EH (cell line): ENCODE measurements at regions not wholly inside any gene's neighbourhood (a gene's known extent, or its start where the extent isn't known, plus 50 kb on each side); places are given as distances from the start of the nearest gene placed in this dataset.
"Not testable (repeated sequence)": the region's sequence is repeated elsewhere in the genome, so short reads cannot be mapped to it uniquely, and the experiment has no call there.

Experiments used
- DNase-seq: peaks from one replicate; pipeline ENCODE4 v3.0.0-alpha.2; 2015; ENCODE audit warnings: low read depth

DNA sequence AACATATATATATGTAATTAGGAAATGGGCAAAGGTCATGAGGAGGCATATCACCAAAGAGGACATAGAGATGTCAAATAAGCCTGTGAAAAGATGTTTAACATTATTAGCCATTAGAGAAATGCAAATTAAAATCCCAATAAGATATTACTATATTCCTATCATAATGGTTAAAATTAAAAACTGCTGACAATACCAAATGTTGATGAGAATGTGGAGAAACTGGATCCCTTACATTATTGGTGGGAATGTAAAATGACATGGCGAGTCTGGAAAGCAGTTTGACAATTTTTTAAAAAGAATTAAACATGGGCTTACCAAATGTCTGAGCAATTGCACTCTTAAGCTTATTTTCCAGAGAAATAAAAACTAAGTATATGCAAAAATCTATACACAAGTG, 1821.6 kb upstream of the C9orf72 start:
- DNase-seq, result no peak

DNA sequence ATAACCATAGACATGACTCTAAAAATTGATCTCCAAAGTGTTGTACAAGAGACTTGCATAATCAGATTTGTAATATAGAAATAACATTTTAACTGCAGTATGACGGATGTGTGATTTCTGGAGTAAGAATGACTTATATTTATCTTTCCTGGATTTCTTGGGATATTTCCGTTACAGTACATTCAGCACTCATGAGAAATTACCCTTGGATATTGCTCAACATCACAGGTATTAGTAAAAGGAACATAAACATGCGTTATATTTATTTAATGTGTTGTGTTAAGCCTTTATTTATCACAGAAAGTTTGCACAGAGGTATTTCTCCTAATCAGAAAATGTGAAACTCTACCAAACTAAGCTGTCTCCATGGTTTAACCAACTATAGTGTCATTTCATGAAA, 1823.9 kb upstream of the C9orf72 start:
- no peak for DNase-seq

DNA sequence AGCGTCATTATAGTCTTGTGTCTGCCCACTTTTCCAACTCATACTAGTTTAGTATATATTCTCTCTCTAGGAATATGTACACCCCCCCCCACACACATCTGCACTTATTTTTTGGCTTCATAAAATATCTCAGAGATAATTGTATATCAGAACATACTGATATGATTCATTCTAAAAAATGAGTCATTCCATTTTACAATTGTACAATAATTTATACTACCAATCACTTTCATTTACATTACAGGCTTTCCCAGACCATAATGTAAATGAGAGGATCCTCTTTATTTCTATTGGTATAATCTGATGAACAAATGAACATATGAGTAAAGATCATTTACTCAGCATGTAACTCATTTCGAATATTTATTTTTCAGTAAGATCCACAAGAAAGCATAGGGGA, 1842.9 kb upstream of the C9orf72 start:
- no peak for DNase-seq

DNA sequence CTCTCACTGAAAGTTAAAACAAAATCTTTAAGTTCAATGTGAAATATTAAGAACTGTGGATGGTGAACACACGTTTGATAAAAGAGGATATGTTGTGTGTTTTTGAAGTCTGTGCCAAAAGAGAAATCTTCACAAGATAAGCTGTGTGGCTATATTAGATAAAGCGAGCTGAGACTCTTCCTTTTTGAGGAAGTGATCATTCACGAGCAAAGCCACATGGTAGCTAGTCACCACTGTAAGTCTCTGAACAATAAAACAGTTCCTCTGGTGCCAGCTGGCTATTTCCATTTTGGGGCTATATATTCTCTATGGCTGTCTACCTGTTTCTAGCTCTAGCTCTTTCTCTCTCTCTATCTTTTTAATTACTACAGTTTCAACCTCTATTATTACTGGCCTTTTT, 1849.2 kb upstream of the C9orf72 start:
- DNase-seq, result no peak

DNA sequence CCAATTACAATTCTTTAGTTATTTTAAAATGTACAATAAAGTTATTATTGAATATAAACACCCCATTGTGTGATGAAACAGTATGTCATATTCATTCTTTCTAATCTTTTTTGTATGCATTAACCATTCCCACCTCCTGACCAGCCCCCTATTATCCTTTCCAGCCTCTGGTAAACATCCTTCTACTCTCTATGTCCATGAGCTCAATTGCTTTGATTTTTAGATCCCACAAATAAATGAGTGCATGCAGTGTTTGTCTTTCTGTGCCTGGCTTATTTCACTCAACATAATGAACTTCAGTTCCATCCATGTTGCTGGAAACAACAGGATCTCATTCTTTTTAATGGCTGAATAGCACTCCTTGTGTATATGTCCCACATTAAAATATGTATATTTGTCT, 1858.9 kb upstream of the C9orf72 start:
- DNase-seq, result no peak

DNA sequence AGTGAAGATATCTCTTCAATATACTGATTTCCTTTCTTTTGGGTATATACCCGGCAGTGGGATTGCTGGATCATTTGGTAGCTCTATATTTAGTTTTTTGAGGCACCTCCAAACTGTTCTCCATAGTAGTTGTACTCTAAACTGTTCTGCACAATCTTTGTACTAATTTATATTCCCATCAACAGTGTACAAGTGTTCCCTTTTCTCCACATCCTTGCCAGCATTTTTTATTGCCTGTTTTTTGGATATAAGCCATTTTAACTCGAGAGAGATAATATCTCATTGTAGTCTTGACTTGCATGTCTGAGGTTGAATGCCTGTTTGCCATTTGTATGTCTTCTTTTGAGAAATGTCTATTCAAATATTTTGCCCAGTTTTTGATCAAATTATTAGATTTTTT, 1859.4 kb upstream of the C9orf72 start:
- DNase-seq, result not testable (repeated sequence)

DNA sequence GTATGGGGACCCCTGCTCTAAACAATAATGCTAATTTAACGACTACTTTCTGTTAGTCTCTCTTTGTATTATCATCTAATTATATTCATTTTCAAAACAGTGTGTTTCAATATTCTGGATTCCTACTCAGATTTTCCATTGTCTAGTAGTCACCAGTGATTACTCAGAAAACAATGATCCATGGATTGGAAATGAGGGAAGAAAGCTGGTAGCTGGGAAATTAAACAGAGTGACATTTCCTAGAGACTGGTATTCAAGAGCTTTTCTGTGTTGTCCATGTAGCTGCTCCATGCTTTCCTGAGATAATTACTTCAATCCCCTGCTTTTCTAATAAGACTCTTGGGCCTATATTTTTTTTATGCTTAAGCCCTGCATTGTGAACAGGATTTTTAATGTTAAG, 1862.1 kb upstream of the C9orf72 start:
- DNase-seq, result no peak

DNA sequence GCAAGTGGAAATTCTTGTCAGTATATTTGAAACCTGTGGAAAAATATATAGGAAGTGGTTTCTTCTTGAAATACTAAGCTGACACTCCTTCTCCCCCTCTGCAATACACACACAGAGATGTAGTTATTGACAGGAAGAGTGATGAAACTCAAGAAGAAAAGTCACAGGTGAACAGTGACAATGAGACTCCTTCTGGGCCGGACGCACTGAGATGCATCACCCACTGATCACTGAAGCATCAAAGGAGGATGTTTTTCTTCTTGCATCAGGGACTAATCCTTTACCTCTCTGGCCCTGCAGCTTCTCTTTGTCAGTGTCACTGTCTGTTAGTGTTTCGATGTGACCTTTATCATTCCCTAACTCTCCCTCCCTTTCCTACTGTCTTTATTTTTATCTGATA, 1864.2 kb upstream of the C9orf72 start:
- no peak for DNase-seq

DNA sequence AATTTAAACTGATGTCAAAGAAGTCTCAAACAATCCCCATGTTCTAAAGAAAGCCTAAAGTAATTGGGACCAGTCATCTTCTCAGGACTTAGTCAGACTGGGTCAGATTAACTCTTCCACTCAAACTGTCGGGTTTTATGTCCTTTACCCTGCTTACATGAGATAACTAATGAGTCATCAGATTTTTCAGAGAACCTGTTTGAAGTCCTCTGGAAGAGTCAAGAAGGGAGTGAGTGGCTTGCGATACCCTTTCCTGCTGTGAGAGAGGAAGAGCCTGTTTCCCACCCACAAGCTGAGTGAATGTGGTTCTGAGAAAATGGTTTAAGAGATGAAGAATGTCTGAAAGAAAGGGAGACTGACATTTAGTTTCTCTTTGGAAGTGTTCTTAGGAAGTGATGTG, 1866.7 kb upstream of the C9orf72 start:
- DNase-seq, result no peak

DNA sequence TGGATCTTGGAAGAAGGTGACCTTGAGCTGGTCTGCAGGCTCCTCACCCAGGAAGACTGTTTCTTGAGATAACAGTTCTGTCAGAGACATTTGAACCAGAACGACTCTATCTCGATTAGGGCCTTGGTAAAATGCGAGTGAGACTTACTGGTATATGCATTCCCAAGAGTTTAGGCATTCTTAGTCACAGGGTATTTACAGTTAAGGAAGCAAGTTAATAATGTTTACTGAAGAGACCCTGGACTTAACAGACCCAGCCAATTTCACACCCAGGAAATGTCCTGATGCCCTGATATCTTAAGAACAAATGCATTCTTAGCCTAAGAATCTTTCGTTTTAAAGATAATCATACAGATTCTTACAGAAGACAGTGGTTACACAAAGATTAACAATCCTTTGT, 1867.2 kb upstream of the C9orf72 start:
- DNase-seq, result no peak

DNA sequence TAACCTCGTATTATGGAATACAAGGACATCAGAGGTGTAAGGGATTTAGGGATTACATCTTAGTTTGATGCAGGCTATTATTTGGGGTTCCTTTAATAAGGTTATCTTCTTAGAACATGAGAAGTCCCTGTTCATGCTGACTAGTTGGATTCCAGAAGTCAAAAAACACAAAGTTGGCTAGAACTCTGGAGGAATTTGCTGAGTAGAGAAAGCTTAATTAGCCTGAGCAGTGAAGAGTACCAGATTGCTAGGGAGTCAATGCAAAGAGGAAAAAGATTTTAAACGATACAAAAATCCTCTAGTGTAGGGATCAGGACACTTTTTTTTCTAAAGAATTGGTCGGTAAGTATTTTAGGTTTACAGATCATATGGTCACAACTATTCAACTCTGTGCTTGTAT, 1872.5 kb upstream of the C9orf72 start:
- DNase-seq, result no peak

DNA sequence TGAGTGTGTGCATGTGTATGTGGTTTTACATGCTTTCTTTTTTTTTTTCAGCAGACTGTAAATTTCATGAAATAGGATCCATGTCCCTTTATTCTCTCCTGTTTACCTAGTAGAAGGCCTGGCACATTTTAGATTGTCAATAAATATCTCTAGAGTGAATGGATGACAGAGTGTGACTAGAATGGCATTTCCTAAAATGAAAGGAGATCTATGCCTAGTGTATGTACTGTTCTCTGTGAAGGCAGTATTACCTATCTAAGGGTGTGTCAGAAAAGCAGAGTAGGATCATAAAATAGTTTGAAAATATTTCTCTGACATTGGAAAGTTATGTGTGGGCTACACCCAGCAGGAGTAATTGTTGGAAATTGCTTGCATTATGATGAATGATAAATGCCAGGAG, 1876.0 kb upstream of the C9orf72 start:
- DNase-seq, result no peak

DNA sequence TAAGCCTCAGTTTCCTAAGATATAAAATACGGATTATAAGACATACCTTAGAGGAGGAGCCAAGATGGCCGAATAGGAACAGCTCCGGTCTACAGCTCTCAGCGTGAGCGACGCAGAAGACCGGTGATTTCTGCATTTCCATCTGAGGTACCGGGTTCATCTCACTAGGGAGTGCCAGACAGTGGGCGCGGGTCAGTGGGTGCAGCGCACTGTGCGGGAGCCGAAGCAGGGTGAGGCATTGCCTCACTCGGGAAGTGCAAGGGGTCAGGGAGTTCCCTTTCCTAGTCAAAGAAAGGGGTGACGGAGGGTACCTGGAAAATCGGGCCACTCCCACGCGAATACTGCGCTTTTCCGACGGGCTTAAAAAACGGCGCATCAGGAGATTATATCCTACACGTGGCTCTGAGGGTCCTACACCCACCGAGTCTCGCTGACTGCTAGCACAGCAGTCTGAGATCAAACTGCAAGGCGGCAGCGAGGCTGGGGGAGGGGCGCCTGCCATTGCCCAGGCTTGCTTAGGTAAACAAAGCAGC, 1877.1 kb upstream of the C9orf72 start:
- not testable (repeated sequence) for DNase-seq

DNA sequence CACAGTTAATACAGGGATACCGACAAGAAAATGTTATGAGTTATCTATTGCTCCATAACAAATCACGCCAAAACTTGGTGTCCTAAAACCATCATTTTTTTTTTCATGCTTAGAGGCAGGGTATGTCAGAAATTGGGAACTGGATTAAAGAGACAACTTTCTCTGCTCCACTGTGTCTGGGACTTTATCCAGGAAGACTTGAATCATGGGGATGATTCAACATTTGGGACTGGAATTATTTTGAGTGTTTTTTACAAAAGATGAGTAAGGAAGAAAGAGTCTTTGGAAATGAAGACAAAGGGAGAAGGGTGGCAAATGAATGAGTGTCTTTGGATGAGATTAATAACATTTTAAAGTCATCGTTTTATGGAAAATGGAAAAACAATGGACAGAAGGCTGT, 1883.7 kb upstream of the C9orf72 start:
- no peak for DNase-seq

DNA sequence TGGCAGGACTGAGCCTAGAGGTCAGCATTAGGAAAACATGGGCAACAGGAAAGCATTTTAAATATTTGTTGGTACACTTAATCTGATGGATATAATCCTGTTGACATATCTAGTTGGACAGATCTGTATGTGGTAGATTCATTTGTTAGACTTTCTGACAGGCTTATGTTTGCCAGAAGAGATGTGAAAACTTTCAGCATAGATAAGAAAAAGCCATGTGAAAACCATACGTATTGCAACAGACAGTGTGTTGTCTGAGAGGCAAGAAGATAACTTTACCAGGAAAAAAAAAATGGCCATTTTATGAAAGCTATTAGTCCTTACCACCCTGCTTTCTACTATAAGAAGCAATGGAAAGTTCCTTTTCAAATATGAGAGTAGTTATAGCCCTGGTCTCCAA, 1902.2 kb upstream of the C9orf72 start:
- DNase-seq, result no peak

DNA sequence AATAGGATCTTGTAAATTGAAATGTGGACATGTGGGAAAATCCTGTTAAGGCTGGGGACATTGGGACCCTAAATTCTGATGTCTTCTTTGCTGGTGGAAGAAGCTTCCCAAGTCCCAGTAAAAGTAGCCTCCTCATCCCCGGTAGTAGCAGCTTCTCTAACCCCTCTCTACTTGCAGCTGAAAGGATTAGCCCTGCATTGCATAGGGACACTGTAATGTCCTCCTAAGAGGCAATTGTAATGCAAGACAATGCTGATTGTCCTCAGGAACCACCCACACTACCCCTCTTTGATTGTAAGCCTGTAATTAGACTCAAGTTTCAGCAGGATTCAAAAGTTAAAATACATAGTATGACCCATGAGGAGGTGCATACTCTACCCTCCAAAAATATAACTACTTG, 1938.4 kb upstream of the C9orf72 start:
- DNase-seq, result no peak

DNA sequence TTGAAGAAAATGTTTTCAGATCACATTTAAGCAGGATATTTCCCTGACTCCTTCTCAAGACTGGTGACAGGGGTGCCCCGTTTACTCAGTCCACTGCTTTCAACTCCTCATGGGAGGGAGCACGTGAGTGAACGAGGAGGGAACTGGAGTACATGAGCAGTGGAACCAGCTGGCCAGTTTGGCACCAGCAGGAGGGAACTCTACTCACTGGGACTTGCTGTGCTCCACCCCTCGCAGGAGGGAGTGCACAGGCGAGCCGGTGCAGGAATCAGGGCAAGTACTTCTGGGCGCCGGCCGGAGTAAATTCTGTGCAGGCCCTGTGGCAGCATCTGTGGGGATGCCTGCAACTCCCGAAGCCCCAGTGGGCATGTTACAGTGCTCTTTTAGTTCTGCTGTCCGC, 1941.1 kb upstream of the C9orf72 start:
- DNase-seq, result no peak

DNA sequence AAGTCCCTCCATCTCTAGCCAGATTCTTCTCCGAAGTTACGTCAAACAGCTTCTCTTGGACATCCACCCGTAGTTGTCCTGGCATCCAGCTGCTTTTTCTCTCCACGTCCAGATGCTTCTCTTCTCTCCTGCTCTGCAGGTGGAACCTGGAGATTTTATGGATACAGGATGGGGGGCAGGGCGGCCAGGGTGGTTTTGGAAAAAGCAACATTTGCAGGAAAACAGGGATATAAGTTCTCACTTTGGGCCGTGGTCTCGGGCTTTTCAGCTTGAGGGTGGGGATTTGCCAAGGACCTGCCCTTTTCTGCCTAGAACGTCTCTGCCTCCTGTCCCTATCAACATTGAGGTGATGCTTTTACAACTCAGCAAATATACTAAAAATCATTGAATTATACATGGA, 1941.6 kb upstream of the C9orf72 start:
- no peak for DNase-seq

DNA sequence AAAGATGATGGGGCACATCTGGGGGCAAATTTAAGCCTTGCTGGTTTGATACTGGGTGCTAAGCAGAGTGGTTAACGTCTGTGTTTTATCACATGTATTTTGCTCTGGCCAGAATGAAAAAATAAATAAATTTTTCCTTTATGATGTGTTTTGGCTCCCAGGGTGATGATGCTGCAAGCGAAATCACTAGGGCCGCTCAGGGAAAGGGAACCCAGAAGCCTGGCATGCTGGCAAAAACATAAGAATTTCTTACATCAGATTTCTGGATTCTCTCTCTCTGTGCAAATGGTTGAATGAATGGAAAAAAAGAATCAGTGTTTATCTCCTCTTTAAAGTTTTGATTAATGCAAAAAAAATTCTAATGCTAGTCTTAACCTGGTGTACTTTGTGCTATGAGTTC, 1975.2 kb upstream of the C9orf72 start:
- DNase-seq, result no peak

DNA sequence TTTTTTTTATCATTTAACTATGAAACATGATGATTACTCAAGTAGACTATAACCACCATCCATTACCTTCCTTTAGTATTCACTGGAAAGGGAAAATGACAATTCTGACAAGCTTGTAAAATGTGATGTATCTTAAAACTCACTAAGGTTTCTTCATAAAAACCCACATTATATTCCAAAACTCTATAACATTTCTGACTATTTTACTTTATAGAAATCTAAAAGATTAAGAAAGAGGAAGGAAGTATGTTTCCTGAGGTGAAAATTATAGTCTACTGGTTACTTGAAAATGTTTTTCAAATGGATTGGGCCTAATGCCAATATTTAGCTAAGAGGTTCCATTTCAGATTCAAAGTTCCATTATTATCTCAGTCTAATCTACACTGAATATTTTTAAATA, 1982.2 kb upstream of the C9orf72 start:
- no peak for DNase-seq

DNA sequence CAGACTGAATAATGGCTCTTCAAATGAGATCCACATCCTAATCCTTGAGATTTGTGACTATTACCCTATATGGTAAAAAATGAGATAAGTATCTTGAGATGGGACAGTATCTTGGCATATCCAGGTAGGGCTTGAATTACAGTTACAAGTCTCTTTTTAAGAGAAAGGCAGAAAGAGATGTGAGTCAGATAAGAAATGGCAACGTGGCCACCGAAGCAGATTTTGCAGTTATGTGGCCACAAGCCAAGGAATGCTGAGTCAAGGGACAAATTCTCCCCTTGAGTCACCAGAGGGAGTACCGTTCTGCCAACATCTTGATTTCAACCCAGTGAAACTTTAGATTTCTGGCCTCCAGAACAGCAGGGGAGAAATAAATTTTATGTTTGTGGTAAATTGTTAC, 1983.0 kb upstream of the C9orf72 start:
- peak; percentile 3 for DNase-seq

DNA sequence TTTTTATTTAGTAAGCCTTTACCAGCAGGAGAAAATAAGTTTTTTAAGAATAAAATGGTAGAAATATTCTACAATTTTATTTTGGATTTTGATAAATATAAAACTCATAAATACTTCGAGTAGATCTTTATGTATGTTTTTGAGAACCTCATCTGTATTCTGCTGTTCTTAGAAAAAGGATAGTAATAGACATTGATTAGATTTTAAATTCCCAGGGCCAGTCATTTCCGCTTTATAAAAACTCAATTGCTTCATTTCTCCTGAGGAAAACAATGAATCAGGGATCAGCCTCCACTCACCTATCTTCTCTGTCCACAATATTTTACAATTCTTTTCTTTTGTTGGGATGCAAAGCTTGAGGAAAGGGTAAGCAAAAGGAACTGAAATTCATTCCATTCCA, 1983.5 kb upstream of the C9orf72 start:
- no peak for DNase-seq

DNA sequence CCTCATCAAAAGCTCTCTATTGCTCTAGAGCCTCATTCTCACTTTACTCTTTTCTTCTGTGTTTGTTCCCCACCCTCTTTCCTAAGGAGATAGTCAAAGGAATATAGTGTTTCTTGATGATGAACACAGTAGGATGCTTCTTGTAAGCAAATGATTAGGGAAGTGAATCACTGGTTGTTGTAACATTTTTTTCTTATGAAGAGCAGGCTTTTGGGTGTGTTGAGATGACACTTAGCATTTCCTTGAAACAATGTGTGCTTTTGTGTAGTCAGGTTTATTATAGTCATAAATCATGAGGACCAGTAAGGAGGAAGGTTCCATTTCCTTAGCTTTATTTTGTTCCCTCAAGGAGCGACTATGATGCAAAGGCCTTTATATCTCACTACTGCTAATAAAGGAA, 1991.3 kb upstream of the C9orf72 start:
- no peak for DNase-seq

DNA sequence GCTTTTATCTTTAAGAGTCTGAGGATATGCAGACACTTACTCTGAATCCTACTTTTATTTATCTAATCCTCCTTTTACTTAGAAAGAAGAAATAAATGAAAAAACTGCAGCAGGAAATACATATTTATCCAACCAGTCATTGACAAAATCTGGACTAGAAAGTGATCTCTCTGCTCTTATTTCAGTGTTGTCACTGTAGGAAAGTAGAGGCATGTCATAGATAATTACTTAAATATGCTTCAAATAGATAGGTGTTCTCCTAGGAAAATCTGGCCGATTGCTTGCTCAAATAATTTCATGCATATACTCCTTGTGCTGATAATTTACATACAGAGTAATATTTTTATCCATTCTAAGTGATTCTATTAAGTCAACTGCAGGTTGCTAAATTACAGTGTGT, 2001.9 kb upstream of the C9orf72 start:
- no peak for DNase-seq

DNA sequence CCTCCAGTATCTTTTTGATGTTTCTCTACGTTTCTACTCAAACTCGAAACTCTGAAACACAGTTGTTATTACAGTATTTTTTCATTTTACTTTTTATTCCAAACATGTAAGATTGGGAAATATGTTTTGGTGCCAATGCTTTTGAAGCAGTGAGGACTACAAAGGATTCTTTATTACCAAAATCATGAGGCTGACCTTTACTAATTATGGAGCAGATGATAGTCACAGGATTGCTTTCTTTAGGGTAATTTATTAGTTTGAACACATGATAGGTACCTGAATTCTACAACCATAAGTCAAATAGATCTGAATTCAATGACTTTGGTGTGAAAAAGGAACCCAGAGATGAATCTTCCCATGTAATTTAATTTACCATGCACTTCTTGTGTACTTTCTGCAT, 2015.1 kb upstream of the C9orf72 start:
- DNase-seq, result no peak
